Suprapubic skin (tissue), 4 donors: ENCODE measurements at regions not wholly inside any gene's neighbourhood (a gene's known extent, or its start where the extent isn't known, plus 50 kb on each side); places are given as distances from the start of the nearest gene placed in this dataset.

Experiments
- DNase-seq, 2 donors: peaks; one replicate each; pipeline ENCODE4 v3.0.0-alpha.2; 2019; ENCODE audit warnings: low spot score in 2 of 2
- H3K27ac ChIP-seq: fragments of 200-600 bp; sonication (generic); one replicate; pipeline ENCODE4 v1.5.1; 2019
- H3K27me3 ChIP-seq: fragments of 200-600 bp; sonication (generic); one replicate; pipeline ENCODE4 v1.5.1; 2019
- H3K36me3 ChIP-seq: fragments of 200-600 bp; sonication (generic); one replicate; pipeline ENCODE4 v1.5.1; 2019
- H3K4me1 ChIP-seq: fragments of 200-600 bp; sonication (generic); one replicate; pipeline ENCODE4 v1.5.1; 2019
- H3K4me3 ChIP-seq: fragments of 200-600 bp; sonication (generic); one replicate; pipeline ENCODE4 v1.5.1; 2019; ENCODE audit warnings: mild to moderate bottlenecking
- H3K9me3 ChIP-seq: fragments of 200-600 bp; sonication (generic); one replicate; pipeline ENCODE4 v1.5.1; 2019
- EP300 ChIP-seq: sonication (generic); formaldehyde crosslinking; IDR thresholded peaks from one replicate; pipeline ENCODE4 v1.6.1; 2017; ENCODE audit warnings: antibody characterized with exemption
- POLR2A ChIP-seq, 2 donors: fragments of 450-650 bp; IDR thresholded peaks; one replicate each; pipeline ENCODE4 v1.6.1; 2017; ENCODE audit warnings: antibody characterized with exemption in 2 of 2, mild to moderate bottlenecking in 2 of 2, moderate library complexity in 2 of 2
- POLR2AphosphoS5 ChIP-seq, 3 donors: sonication (generic); formaldehyde crosslinking; IDR thresholded peaks; one replicate each; pipeline ENCODE4 v1.6.1; 2017; ENCODE audit warnings: antibody characterized with exemption in 3 of 3
- WGBS: methylation state at CpG from one replicate; pipeline ENCODE4 v1.1.5; 2018; 5-methylcytosine and 5-hydroxymethylcytosine counted together
- TF ChIP-seq, protein P1 (sequence below), 2 donors: fragments of 200-600 bp in 1 of 2; fragments of 450-650 bp in 1 of 2; sonication (generic) in 1 of 2; IDR thresholded peaks; one replicate each; pipeline ENCODE4 v1.5.1; 2016 to 2019; ENCODE audit warnings: antibody characterized with exemption in 2 of 2, mild to moderate bottlenecking in 1 of 2, moderate library complexity in 1 of 2

DNA sequence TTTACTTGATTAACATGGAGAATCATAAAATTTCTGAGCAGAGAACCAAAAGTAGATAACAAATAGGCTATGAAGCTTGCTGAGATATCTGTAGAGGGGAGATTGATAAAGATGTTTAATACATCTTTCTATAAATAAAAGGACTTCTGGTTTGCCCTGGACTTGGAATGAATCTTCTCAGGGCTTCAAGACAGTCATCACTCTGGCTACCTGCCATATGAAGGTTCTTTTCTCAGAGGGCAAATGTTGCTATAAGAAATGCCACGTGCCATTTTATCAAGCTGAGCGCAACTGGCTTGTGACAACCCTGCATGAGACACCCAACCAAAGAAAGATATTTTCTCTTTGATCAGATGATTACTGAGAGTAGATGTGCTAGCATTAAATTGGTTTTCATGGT is 192.5 kb downstream of the WNT5A start:
- no peaks in the 10 kb centered on the region for H3K9me3 ChIP-seq
- WGBS = 80% methylated on average over 2 of the region's 2 CpGs
- no peaks in the 10 kb centered on the region for H3K36me3 ChIP-seq
- no peak for DNase-seq
- no peak overlapping the region for H3K4me3 ChIP-seq
- H3K27ac ChIP-seq = no peak overlapping the region
- no peaks in the 10 kb centered on the region for H3K4me1 ChIP-seq
- TF ChIP-seq EP300 = no peak
- TF ChIP-seq POLR2A (IDR thresholded peaks at IDR 0.05) = no peak
- TF ChIP-seq POLR2AphosphoS5 (IDR thresholded peaks at IDR 0.05) = no peak
- TF ChIP-seq, protein P1, sequence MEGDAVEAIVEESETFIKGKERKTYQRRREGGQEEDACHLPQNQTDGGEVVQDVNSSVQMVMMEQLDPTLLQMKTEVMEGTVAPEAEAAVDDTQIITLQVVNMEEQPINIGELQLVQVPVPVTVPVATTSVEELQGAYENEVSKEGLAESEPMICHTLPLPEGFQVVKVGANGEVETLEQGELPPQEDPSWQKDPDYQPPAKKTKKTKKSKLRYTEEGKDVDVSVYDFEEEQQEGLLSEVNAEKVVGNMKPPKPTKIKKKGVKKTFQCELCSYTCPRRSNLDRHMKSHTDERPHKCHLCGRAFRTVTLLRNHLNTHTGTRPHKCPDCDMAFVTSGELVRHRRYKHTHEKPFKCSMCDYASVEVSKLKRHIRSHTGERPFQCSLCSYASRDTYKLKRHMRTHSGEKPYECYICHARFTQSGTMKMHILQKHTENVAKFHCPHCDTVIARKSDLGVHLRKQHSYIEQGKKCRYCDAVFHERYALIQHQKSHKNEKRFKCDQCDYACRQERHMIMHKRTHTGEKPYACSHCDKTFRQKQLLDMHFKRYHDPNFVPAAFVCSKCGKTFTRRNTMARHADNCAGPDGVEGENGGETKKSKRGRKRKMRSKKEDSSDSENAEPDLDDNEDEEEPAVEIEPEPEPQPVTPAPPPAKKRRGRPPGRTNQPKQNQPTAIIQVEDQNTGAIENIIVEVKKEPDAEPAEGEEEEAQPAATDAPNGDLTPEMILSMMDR (IDR thresholded peaks at IDR 0.05) = no peak
- no peaks in the 10 kb centered on the region for H3K27me3 ChIP-seq

DNA sequence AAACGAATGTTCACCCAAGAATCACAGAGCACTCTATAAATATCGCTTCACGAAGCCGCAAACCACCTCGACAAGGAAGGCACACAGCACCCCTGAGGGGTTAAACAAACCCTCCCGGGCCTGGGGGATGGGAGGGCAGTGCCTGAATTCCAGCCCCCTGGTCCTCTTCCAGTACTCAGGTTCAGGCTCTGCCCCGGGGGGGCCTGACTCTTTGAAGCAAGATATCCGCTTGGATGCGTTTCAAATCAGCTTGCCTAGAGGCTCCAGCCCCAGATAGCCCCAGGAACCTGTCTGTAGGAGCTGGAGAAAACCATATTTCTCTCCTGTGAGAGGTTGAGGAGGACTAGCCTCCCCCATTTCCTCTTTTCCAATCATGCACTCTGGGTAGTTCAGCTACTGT is 194.7 kb downstream of the WNT5A start:
- Histone ChIP-seq H3K27me3 (no peaks in the 10 kb centered on the region), H3K36me3 (no peaks in the 10 kb centered on the region), H3K4me3 (no peak overlapping the region), H3K4me1 (no peaks in the 10 kb centered on the region), H3K9me3 (no peaks in the 10 kb centered on the region), H3K27ac (no peak overlapping the region)
- no peak for DNase-seq
- TF ChIP-seq POLR2A (IDR thresholded peaks at IDR 0.05) = no peak
- TF ChIP-seq, protein P1 (IDR thresholded peaks at IDR 0.05) = no peak
- TF ChIP-seq EP300 = no peak
- TF ChIP-seq POLR2AphosphoS5 (IDR thresholded peaks at IDR 0.05) = no peak
- WGBS = 45% methylated on average over 9 of the region's 9 CpGs

DNA sequence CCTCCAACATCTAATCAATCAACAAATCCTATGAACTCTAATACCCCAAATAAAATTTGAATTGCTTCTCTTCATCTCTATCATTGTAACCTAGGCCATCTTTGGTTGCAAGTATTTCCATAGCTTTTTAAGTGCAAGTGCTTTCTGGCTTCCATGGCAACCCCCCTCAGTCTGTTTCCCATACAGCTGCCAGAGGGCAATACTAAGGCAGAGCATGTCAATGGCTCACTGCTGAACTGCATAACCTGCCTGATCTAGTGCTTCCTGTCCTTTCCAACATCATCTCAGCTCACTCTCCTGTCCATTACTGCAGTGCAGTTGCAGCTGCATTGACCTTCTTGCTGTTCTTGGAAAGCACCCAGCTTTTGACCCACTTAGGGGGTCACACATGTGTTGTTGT is 198.4 kb downstream of the WNT5A start:
- no peaks in the 10 kb centered on the region for H3K36me3 ChIP-seq
- H3K4me1 ChIP-seq = no peaks in the 10 kb centered on the region
- H3K9me3 ChIP-seq = no peaks in the 10 kb centered on the region
- H3K4me3 ChIP-seq = no peak overlapping the region
- TF ChIP-seq EP300 (no peak), POLR2A (IDR thresholded peaks at IDR 0.05) (no peak), POLR2AphosphoS5 (IDR thresholded peaks at IDR 0.05) (no peak)
- TF ChIP-seq, protein P1 (IDR thresholded peaks at IDR 0.05) = no peak
- H3K27ac ChIP-seq = no peak overlapping the region
- DNase-seq = no peak
- no peaks in the 10 kb centered on the region for H3K27me3 ChIP-seq

DNA sequence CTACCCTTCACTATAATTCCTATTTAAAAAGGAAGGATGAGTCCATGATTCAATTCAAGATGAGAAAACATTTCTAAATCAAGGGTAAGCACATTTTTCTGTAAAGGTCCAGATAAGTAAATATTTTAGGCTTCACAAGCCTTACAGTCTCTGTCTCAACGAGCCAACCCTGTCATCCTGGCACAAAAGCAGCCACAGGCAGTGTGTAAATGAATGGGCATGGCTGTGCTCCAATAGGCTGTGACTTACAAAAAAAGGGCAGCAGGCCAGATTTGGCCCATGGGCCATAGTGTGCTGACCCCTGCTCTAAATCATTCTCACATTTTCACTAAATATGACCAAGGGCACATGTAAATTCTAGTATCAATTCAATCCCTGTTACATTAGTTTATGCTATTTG is 200.4 kb downstream of the WNT5A start:
- H3K9me3 ChIP-seq = no peaks in the 10 kb centered on the region
- no peak overlapping the region for H3K27ac ChIP-seq
- no peak overlapping the region for H3K4me3 ChIP-seq
- no peaks in the 10 kb centered on the region for H3K4me1 ChIP-seq
- WGBS = 18% methylated on average over 1 of the region's 1 CpG
- H3K36me3 ChIP-seq = no peaks in the 10 kb centered on the region
- TF ChIP-seq POLR2A (IDR thresholded peaks at IDR 0.05) = no peak
- TF ChIP-seq, protein P1 (IDR thresholded peaks at IDR 0.05) = no peak
- TF ChIP-seq POLR2AphosphoS5 (IDR thresholded peaks at IDR 0.05) = no peak
- no peak for TF ChIP-seq EP300
- DNase-seq = no peak
- no peaks in the 10 kb centered on the region for H3K27me3 ChIP-seq

DNA sequence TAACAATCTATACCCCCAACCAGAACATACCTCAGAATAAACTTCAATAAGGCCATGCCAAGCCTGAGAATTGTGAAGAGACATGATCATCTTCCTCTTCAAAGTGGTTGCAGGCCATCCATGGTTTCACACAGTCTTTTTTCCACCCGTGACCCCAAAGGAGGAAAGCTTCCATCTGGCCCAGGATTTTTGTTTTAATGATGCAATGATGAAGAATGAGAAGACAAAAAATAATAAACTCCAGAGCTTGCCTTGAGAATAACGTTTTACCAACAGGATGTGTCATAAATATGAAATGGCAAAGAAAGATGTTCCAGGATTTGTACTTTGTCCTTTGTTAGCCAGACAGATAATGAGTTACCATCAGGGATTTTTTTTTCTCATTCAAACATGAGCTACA is 201.9 kb downstream of the WNT5A start:
- 51% methylated on average over 2 of the region's 2 CpGs for WGBS
- TF ChIP-seq, protein P1 (IDR thresholded peaks at IDR 0.05) = no peak
- TF ChIP-seq POLR2A (IDR thresholded peaks at IDR 0.05) (no peak), POLR2AphosphoS5 (IDR thresholded peaks at IDR 0.05) (no peak), EP300 (no peak)
- no peaks in the 10 kb centered on the region for H3K36me3 ChIP-seq
- DNase-seq = no peak
- H3K4me1 ChIP-seq = no peaks in the 10 kb centered on the region
- no peak overlapping the region for H3K4me3 ChIP-seq
- H3K9me3 ChIP-seq = no peaks in the 10 kb centered on the region
- no peaks in the 10 kb centered on the region for H3K27me3 ChIP-seq
- no peak overlapping the region for H3K27ac ChIP-seq
